ENCODE measurements at regions not wholly inside any gene's neighbourhood (a gene's known extent, or its start where the extent isn't known, plus 50 kb on each side); places are given as distances from the start of the nearest gene placed in this dataset.
A peak's percentile ranks its signal among the peaks of the same experiment; 100 is the strongest.

- Histone ChIP-seq H3K4me3 (replicated peaks in 1 of 2; ENCODE audit: low read depth in 1 of 2, low read length in 2 of 2) (no peak overlapping the region), H3K9me3 (ENCODE audit: control insufficient read depth in 1 of 2, insufficient read depth in 1 of 2, low read depth in 1 of 2, low read length in 2 of 2) (no peaks in the 10 kb centered on the region), H3K36me3 (ENCODE audit: control insufficient read depth in 1 of 2, insufficient read depth in 2 of 2, low read length in 2 of 2) (no peaks in the 10 kb centered on the region), H3K79me2 (ENCODE audit: insufficient read depth, low read length) (no peaks in the 10 kb centered on the region), H3K9ac (ENCODE audit: low read length) (no peak overlapping the region), H3K27me3 (ENCODE audit: insufficient read depth, low read length) (no peaks in the 10 kb centered on the region), H2AFZ (ENCODE audit: low read depth, low read length, poor library complexity, severe bottlenecking) (no peak overlapping the region), H3K4me2 (ENCODE audit: low read length) (peak overlapping the region; percentile 12; the same call in 1 of the 2 replicates), H3K9me2 (ENCODE audit: insufficient read depth) (no peaks in the 10 kb centered on the region), H4K20me1 (ENCODE audit: insufficient read depth) (no peaks in the 10 kb centered on the region), H3K27ac (ENCODE audit: low read depth, low read length) (no peak overlapping the region), H3K4me1 (ENCODE audit: control insufficient read depth in 1 of 2, insufficient read depth in 2 of 2, low read length in 2 of 2) (no peaks in the 10 kb centered on the region; a peak in 1 of 4 replicates)
- ChIA-PET CTCF (no interaction called here), RAD21 (ENCODE audit: low non-redundant PET in 1 of 2, low total read pairs in 2 of 2, uncharacterized antibody in 2 of 2, unreplicated experiment in 2 of 2) (no interaction called here), POLR2A (no interaction called here)
- ATAC-seq = no peak
- no peak for TF ChIP-seq JUND (IDR thresholded peaks at IDR 0.05)
- TF ChIP-seq ZNF274 (IDR thresholded peaks at IDR 0.05; ENCODE audit: low read depth, low read length) = no peak
- no peak for TF ChIP-seq REST (IDR thresholded peaks at IDR 0.05; ENCODE audit: low read depth)
- TF ChIP-seq CBX3 (IDR thresholded peaks at IDR 0.05; ENCODE audit: low read depth) = no peak
- TF ChIP-seq ZBTB33 (IDR thresholded peaks at IDR 0.05; ENCODE audit: extremely low read depth, insufficient replicate concordance, low read length) = no peak
- TF ChIP-seq FOSL1 (IDR thresholded peaks at IDR 0.05; ENCODE audit: low read depth) = peak; percentile 27; the same call in 1 of the 2 replicates
- TF ChIP-seq ZFX (IDR thresholded peaks at IDR 0.05) = no peak
- TF ChIP-seq CEBPB (IDR thresholded peaks at IDR 0.05; ENCODE audit: low read depth) = 0 out of 2 replicates have a peak, but pooled peaks have one; percentile 28
- TF ChIP-seq CTCF (IDR thresholded peaks at IDR 0.05 in 2 of 3, conservative IDR thresholded peaks at IDR 0.05 in 1 of 3; ENCODE audit: borderline replicate concordance in 1 of 3, insufficient read depth in 1 of 3, low read depth in 2 of 3, low read length in 2 of 3) = no peak
- TF ChIP-seq ATF3 (IDR thresholded peaks at IDR 0.05) = no peak
- no peak for TF ChIP-seq SP1 (IDR thresholded peaks at IDR 0.05; ENCODE audit: low read depth)
- TF ChIP-seq POLR2AphosphoS5 (IDR thresholded peaks at IDR 0.05; ENCODE audit: low read depth, low read length) = no peak
- no peak for TF ChIP-seq RAD21 (IDR thresholded peaks at IDR 0.05; ENCODE audit: low read depth)
- BruUV-seq (replicated peaks) = no TSS peak
- DNase-seq (ENCODE audit: low read depth, low spot score) = no peak
- intact Hi-C loops (cut with micrococcal nuclease) = no loop called here
These were observed 407.3 kb downstream of the AEBP2 start for GRCh38 chr12:19846574-19846973.
